ENCODE measurements at regions not wholly inside any gene's neighbourhood (a gene's known extent, or its start where the extent isn't known, plus 50 kb on each side); places are given as distances from the start of the nearest gene placed in this dataset.

GRCh38 chr4:117412661-117413060 is 327.3 kb upstream of the TRAM1L1 start:
- TF ChIP-seq FOXK2 (IDR thresholded peaks at IDR 0.05) (no peak), NFRKB (IDR thresholded peaks at IDR 0.05) (no peak)

Data from HEK293T (cell line).